ENCODE measurements at regions not wholly inside any gene's neighbourhood (a gene's known extent, or its start where the extent isn't known, plus 50 kb on each side); places are given as distances from the start of the nearest gene placed in this dataset.

DNA sequence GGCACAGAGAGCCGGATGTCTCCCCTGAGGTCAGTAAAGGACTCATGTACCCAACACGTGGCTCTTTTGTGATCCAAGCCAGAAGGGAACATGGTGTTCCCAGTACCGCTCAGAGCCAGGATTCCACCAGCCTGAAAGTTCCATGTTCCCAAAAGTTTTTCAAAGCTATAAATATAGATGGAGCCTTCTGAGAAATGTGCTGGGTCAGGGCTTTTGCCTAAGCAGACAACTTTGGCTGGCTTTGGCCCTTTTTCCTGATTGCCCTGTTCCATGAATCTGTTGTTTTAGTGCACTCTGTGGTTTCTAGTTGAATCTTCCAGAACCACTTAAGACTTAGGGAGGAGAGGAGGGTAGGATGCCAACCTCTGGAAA, 128.5 kb upstream of the HS3ST2 start:
- Histone ChIP-seq H2BK120ac (ENCODE audit: low read depth, low read length, poor library complexity, severe bottlenecking) (no peak overlapping the region), H4K20me1 (ENCODE audit: control insufficient read depth, insufficient read depth, insufficient read length) (no peaks in the 10 kb centered on the region), H3K27ac (ENCODE audit: insufficient read length, low read depth, low read length) (no peak overlapping the region), H3T11ph (ENCODE audit: low read length) (no peak overlapping the region), H3K4me1 (ENCODE audit: insufficient read depth, low read length) (no peaks in the 10 kb centered on the region), H3K23ac (ENCODE audit: insufficient read length, low read depth, low read length) (no peak overlapping the region), H3K23me2 (ENCODE audit: insufficient read length, low read depth, low read length, poor library complexity, severe bottlenecking) (no peaks in the 10 kb centered on the region), H2BK5ac (ENCODE audit: insufficient read length, low read length) (no peak overlapping the region), H4K91ac (ENCODE audit: insufficient read length, low read depth, low read length) (no peak overlapping the region), H3K79me2 (ENCODE audit: insufficient read depth, low read length) (no peaks in the 10 kb centered on the region), H3K18ac (ENCODE audit: insufficient read length, low read depth, low read length) (no peak overlapping the region), H2BK12ac (ENCODE audit: insufficient read length, low read depth, low read length) (no peak overlapping the region), H3K56ac (ENCODE audit: insufficient read length, low read depth, low read length) (no peak overlapping the region), H4K8ac (replicated peaks; ENCODE audit: insufficient read length, low read depth, low read length) (no peak overlapping the region), H3K4ac (ENCODE audit: low read depth, low read length) (no peak overlapping the region), H2AK5ac (ENCODE audit: insufficient read length, low read length) (no peak overlapping the region), H3K9me3 (ENCODE audit: control insufficient read depth, low read depth, low read length) (peaks cover 4% of the 10 kb centered on the region), H2BK20ac (ENCODE audit: low read depth, low read length, poor library complexity, severe bottlenecking) (no peak overlapping the region), H3K27me3 (ENCODE audit: insufficient read depth, low read length) (no peaks in the 10 kb centered on the region), H2BK15ac (ENCODE audit: low read depth, low read length) (no peak overlapping the region), H3K79me1 (ENCODE audit: insufficient read depth, low read depth, low read length, poor library complexity, severe bottlenecking) (no peaks in the 10 kb centered on the region), H4K5ac (ENCODE audit: insufficient read length, low read depth, low read length) (no peak overlapping the region), H2AFZ (ENCODE audit: low read length) (no peak overlapping the region), H3K9ac (ENCODE audit: extremely low read depth, insufficient read length, low read length) (no peak overlapping the region), H3K14ac (ENCODE audit: insufficient read depth, low read length) (no peak overlapping the region), H3K4me2 (ENCODE audit: insufficient read depth, insufficient read length, low read length) (no peak overlapping the region)
- Mint-ChIP-seq H3K27ac (no peak overlapping the region; a peak in 1 of 7 replicates), H3K9me3 (peaks cover 13% of the 10 kb centered on the region in 2 experiments), H3K27me3 (ENCODE audit: low read depth) (0 out of 2 replicates have a peak, but pooled peaks cover 3% of the 10 kb centered on the region), H3K4me3 (no peak overlapping the region), H3K4me1 (peaks cover 15 to 16% of the 10 kb centered on the region in 2 experiments), H3K36me3 (ENCODE audit: insufficient read depth in 1 of 3, low read depth in 3 of 3) (peaks cover 6 to 13% (median 8%) of the 10 kb centered on the region in 3 experiments; a peak in 6 of 7 replicates)
- WGBS (ENCODE audit: extremely low coverage, insufficient read length, low lambda C conversion rate): no CpG with 5 or more reads among the region's 3 CpGs
- TF ChIP-seq, protein P1, sequence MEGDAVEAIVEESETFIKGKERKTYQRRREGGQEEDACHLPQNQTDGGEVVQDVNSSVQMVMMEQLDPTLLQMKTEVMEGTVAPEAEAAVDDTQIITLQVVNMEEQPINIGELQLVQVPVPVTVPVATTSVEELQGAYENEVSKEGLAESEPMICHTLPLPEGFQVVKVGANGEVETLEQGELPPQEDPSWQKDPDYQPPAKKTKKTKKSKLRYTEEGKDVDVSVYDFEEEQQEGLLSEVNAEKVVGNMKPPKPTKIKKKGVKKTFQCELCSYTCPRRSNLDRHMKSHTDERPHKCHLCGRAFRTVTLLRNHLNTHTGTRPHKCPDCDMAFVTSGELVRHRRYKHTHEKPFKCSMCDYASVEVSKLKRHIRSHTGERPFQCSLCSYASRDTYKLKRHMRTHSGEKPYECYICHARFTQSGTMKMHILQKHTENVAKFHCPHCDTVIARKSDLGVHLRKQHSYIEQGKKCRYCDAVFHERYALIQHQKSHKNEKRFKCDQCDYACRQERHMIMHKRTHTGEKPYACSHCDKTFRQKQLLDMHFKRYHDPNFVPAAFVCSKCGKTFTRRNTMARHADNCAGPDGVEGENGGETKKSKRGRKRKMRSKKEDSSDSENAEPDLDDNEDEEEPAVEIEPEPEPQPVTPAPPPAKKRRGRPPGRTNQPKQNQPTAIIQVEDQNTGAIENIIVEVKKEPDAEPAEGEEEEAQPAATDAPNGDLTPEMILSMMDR (conservative IDR thresholded peaks at IDR 0.05): no peak
- no peak for DNase-seq
